A673 (cell line): ENCODE measurements at regions not wholly inside any gene's neighbourhood (a gene's known extent, or its start where the extent isn't known, plus 50 kb on each side); places are given as distances from the start of the nearest gene placed in this dataset.
A peak's percentile ranks its signal among the peaks of the same experiment; 100 is the strongest.

ENCODE experiments used
- BruUV-seq: library from RNA; stranded (reverse); fragments of 400-500 nt; replicated peaks from 2 replicates; lab custom pipeline; 2021; lab: Mats Ljungman, UMichigan
- CTCF ChIA-PET: fragments of 300-600 bp; sonication (Branson Sonifier 250); formaldehyde crosslinking; loops from one replicate; lab custom pipeline; 2022; ENCODE audit warnings: antibody characterized with exemption; lab: Charles Lee
- POLR2A ChIA-PET: fragments of 300-600 bp; sonication (Branson Sonifier 250); formaldehyde crosslinking; loops from one replicate; lab custom pipeline; 2022; ENCODE audit warnings: antibody characterized with exemption; ENCODE audit not compliant: low non-redundant PET; lab: Charles Lee
- DNase-seq: peaks from one replicate; pipeline ENCODE4 v3.0.0-alpha.2; 2015; ENCODE audit warnings: low spot score
- H3K27ac ChIP-seq: fragments of 200-600 bp; sonication (generic); 2 replicates; pipeline ENCODE4 v1.5.1; 2016; ENCODE audit warnings: mixed run types, low read depth, mild to moderate bottlenecking, mixed read lengths, antibody characterized with exemption, low read length; ENCODE audit not compliant: poor library complexity, severe bottlenecking
- H3K27me3 ChIP-seq: fragments of 200-600 bp; sonication (generic); replicated peaks from 2 replicates; pipeline ENCODE4 v1.6.1; 2017; ENCODE audit warnings: mixed run types, low read depth, mild to moderate bottlenecking, mixed read lengths, antibody characterized with exemption, low read length; ENCODE audit not compliant: insufficient read depth, poor library complexity
- H3K36me3 ChIP-seq: fragments of 200-600 bp; sonication (generic); 2 replicates; pipeline ENCODE4 v1.6.1; 2016; ENCODE audit warnings: mixed run types, mild to moderate bottlenecking, mixed read lengths, antibody characterized with exemption, low read length; ENCODE audit not compliant: insufficient read depth, poor library complexity, severe bottlenecking
- H3K4me1 ChIP-seq: fragments of 200-600 bp; sonication (generic); 2 replicates; pipeline ENCODE4 v1.6.1; 2017; ENCODE audit warnings: mixed run types, mild to moderate bottlenecking, mixed read lengths, antibody characterized with exemption, low read length; ENCODE audit not compliant: insufficient read depth, poor library complexity, severe bottlenecking
- H3K4me3 ChIP-seq: fragments of 200-600 bp; sonication (generic); 2 replicates; pipeline ENCODE4 v1.5.1; 2016; ENCODE audit warnings: low read depth, mixed run types, mild to moderate bottlenecking, mixed read lengths, low read length; ENCODE audit not compliant: poor library complexity, severe bottlenecking
- H3K9me3 ChIP-seq: fragments of 200-600 bp; sonication (generic); 2 replicates; pipeline ENCODE4 v1.6.1; 2016; ENCODE audit warnings: mixed run types, low read depth, mild to moderate bottlenecking, mixed read lengths, antibody characterized with exemption, low read length; ENCODE audit not compliant: poor library complexity, severe bottlenecking
- EZH2 ChIP-seq: fragments of 200-600 bp; sonication (generic); IDR thresholded peaks from 2 replicates; pipeline ENCODE4 v1.6.1; 2017; ENCODE audit warnings: borderline replicate concordance, low read depth, mild to moderate bottlenecking, mixed read lengths, antibody characterized with exemption, low read length; ENCODE audit not compliant: poor library complexity, severe bottlenecking
- intact Hi-C: fragments of 100-400 bp; cut with micrococcal nuclease; formaldehyde crosslinking; loops from one replicate; pipeline ENCODE4 v1.10.0; 2022; ENCODE audit not compliant: unreplicated experiment
- TF ChIP-seq, protein P1 (sequence below): fragments of 300-800, 200-600 bp; sonication (generic); conservative IDR thresholded peaks from 2 replicates; pipeline ENCODE4 v1.5.1; 2017; ENCODE audit warnings: low read depth, mild to moderate bottlenecking, antibody characterized with exemption, low read length, moderate library complexity, mixed read lengths

DNA sequence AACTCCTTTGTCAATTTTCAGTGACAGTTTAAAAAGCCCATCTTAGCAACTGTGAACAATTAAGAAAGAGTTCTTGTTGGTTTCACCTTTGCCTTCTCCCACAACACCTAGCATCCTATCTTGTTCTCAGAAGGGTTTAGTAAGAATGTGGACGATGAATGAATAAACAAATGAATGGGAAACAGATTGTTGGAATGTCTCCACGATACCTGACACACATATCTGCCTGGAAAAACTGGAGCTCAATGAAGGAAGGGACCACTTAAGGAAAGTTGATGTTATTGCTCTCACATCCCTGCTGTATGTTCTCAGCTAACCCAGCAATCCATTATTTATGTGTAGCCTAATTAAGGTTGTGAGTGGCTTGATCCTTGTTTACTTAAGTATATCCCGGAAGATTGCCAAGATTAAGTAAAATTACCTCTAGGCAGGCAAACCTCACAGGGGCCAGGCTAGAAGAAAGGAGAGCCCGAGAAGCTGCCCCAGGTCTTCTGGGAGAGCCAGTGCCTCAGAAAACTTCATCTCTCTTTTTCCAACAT lies 286.4 kb downstream of the NXPE2 start:
- TF ChIP-seq, protein P1, sequence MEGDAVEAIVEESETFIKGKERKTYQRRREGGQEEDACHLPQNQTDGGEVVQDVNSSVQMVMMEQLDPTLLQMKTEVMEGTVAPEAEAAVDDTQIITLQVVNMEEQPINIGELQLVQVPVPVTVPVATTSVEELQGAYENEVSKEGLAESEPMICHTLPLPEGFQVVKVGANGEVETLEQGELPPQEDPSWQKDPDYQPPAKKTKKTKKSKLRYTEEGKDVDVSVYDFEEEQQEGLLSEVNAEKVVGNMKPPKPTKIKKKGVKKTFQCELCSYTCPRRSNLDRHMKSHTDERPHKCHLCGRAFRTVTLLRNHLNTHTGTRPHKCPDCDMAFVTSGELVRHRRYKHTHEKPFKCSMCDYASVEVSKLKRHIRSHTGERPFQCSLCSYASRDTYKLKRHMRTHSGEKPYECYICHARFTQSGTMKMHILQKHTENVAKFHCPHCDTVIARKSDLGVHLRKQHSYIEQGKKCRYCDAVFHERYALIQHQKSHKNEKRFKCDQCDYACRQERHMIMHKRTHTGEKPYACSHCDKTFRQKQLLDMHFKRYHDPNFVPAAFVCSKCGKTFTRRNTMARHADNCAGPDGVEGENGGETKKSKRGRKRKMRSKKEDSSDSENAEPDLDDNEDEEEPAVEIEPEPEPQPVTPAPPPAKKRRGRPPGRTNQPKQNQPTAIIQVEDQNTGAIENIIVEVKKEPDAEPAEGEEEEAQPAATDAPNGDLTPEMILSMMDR = no peak
- TF ChIP-seq EZH2 = no peak
- H3K27ac ChIP-seq = no peak overlapping the region
- BruUV-seq = no TSS peak
- ChIA-PET CTCF (no interaction called here), POLR2A (no interaction called here)
- intact Hi-C loops = no loop called here
- H3K4me3 ChIP-seq = no peak overlapping the region
- H3K36me3 ChIP-seq = no peaks in the 10 kb centered on the region
- no peaks in the 10 kb centered on the region for H3K4me1 ChIP-seq
- no peak for DNase-seq
- no peaks in the 10 kb centered on the region for H3K27me3 ChIP-seq
- no peaks in the 10 kb centered on the region for H3K9me3 ChIP-seq

DNA sequence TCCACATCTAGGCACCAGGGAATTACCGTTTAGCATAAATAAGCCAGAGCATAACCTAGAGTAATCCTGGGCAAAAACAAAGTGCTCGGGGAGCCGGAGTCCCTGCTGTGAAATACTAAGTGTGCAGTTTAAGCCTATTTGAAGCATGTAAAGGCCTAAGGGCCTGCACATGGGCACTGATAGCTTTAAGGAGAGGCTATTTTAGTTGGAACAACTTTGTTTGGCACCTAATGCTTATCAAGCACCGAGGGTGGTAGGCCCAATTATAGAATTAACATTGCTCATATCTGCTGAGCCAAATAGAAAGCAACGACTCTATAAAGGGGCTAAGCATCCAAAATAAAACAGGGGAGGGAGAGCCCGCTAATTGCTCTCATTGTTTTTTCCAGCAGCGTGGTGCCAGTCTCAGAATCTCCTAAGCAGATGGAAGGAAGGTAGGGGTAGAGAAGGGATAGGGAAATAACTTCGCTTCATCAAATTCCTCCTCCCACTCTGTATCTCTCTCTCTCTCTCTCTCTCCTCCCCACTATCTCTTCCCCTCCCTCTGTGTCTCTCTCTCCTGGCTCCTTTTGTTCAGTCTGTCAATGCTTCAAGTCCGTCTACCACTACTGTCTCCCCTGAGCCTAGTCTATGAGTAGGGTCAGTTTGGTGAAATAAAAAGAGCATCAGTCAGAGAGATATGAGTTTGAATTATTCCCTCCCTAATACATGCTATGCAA lies 292.8 kb downstream of the NXPE2 start:
- POLR2A ChIA-PET = no interaction called here
- Histone ChIP-seq H3K36me3 (no peaks in the 10 kb centered on the region), H3K27me3 (peaks cover under 1% of the 10 kb centered on the region), H3K4me3 (no peak overlapping the region), H3K4me1 (no peaks in the 10 kb centered on the region), H3K27ac (no peak overlapping the region), H3K9me3 (no peaks in the 10 kb centered on the region)
- no peak for TF ChIP-seq EZH2
- TF ChIP-seq, protein P1 = no peak
- peak; percentile 35 for DNase-seq
- BruUV-seq = no TSS peak
- intact Hi-C loops = no loop called here
- CTCF ChIA-PET = no interaction called here

DNA sequence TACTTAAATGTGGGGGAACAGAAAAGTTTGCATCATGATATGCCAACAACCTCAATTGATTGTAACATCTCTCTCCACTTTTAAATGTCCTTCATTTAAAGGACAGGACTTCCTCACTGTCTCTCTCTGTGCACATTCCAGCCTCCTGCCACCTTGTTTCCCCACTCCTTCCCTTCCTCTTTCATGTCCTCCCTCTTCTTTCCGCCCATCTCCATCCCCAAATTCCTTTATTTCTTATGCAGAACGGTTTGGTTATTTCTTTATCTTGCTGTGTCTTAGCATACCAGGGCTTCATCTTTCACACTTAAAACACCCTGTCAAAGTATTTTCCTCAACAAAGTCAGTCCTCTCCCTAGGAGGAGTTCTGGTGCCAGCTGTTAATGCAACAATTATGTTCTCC lies 293.8 kb downstream of the NXPE2 start:
- no peak overlapping the region for H3K4me3 ChIP-seq
- POLR2A ChIA-PET = no interaction called here
- no TSS peak for BruUV-seq

More for the DNA sequence above, 293.8 kb downstream of the NXPE2 start:
- CTCF ChIA-PET = no interaction called here
- intact Hi-C loops = no loop called here
- H3K9me3 ChIP-seq = no peaks in the 10 kb centered on the region
- peaks cover 5% of the 10 kb centered on the region for H3K27me3 ChIP-seq
- no peak overlapping the region for H3K27ac ChIP-seq
- TF ChIP-seq, protein P1 = no peak
- DNase-seq = no peak
- H3K4me1 ChIP-seq = no peaks in the 10 kb centered on the region
- H3K36me3 ChIP-seq = no peaks in the 10 kb centered on the region
